Trophoblast cell (in vitro differentiated cells and primary cell): ENCODE measurements at regions not wholly inside any gene's neighbourhood (a gene's known extent, or its start where the extent isn't known, plus 50 kb on each side); places are given as distances from the start of the nearest gene placed in this dataset.

Experiments used
- DNase-seq, 2 donors: peaks; one replicate each; pipeline ENCODE4 v3.0.0-alpha.2; 2016
- H2AFZ ChIP-seq: 2 replicates; pipeline ENCODE4 v1.6.1; 2013; ENCODE audit warnings: low read length, moderate library complexity, mild to moderate bottlenecking; ENCODE audit not compliant: insufficient read depth, poor library complexity
- H2AK5ac ChIP-seq: 2 replicates; pipeline ENCODE4 v1.6.1; 2013; ENCODE audit warnings: mild to moderate bottlenecking, low read length
- H2BK120ac ChIP-seq: 2 replicates; pipeline ENCODE4 v1.6.1; 2013; ENCODE audit warnings: low read length, mild to moderate bottlenecking, moderate library complexity; ENCODE audit not compliant: insufficient read depth, poor library complexity
- H2BK12ac ChIP-seq: 2 replicates; pipeline ENCODE4 v1.6.1; 2013; ENCODE audit warnings: mild to moderate bottlenecking, low read length, moderate library complexity
- H2BK5ac ChIP-seq: 2 replicates; pipeline ENCODE4 v1.6.1; 2013; ENCODE audit warnings: low read length, low read depth, moderate library complexity, mild to moderate bottlenecking; ENCODE audit not compliant: poor library complexity
- H3K14ac ChIP-seq: 2 replicates; pipeline ENCODE4 v1.6.1; 2013; ENCODE audit warnings: mild to moderate bottlenecking, low read length
- H3K18ac ChIP-seq: 2 replicates; pipeline ENCODE4 v1.6.1; 2013; ENCODE audit warnings: mild to moderate bottlenecking, low read length
- H3K23ac ChIP-seq: 2 replicates; pipeline ENCODE4 v1.6.1; 2013; ENCODE audit warnings: low read length
- H3K27ac ChIP-seq: 2 replicates; pipeline ENCODE4 v1.5.1; 2013; ENCODE audit warnings: low read depth, mild to moderate bottlenecking, inconsistent platforms, low read length, moderate library complexity
- H3K27me3 ChIP-seq: 2 replicates; pipeline ENCODE4 v1.6.1; 2013; ENCODE audit warnings: inconsistent platforms, mild to moderate bottlenecking, low read length, moderate library complexity; ENCODE audit not compliant: insufficient read depth
- H3K36me3 ChIP-seq, 2 experiments: 1 replicate in 1 of 2; 2 replicates in 1 of 2; pipeline ENCODE4 v1.6.1; 2013; ENCODE audit warnings: low read length in 2 of 2, mild to moderate bottlenecking in 2 of 2, moderate library complexity in 1 of 2; ENCODE audit not compliant: insufficient read depth in 2 of 2, control insufficient read depth in 1 of 2
- H3K4ac ChIP-seq: 2 replicates; pipeline ENCODE4 v1.6.1; 2013; ENCODE audit warnings: low read depth, mild to moderate bottlenecking, low read length, moderate library complexity
- H3K4me1 ChIP-seq, 2 experiments: 1 replicate in 1 of 2; 2 replicates in 1 of 2; pipeline ENCODE4 v1.6.1; 2013; ENCODE audit warnings: low read length in 2 of 2, mild to moderate bottlenecking in 2 of 2, moderate library complexity in 1 of 2; ENCODE audit not compliant: insufficient read depth in 2 of 2, control insufficient read depth in 1 of 2
- H3K4me2 ChIP-seq: 2 replicates; pipeline ENCODE4 v1.6.1; 2013; ENCODE audit warnings: inconsistent platforms, mild to moderate bottlenecking, low read length, moderate library complexity
- H3K4me3 ChIP-seq: 2 replicates; pipeline ENCODE4 v1.5.1; 2013; ENCODE audit warnings: mild to moderate bottlenecking, low read depth, low read length, inconsistent platforms
- H3K79me1 ChIP-seq: one replicate; pipeline ENCODE4 v1.6.1; 2013; ENCODE audit warnings: low read length
- H3K79me2 ChIP-seq: 2 replicates; pipeline ENCODE4 v1.6.1; 2013; ENCODE audit warnings: low read length, mild to moderate bottlenecking; ENCODE audit not compliant: control insufficient read depth, insufficient read depth, poor library complexity
- H3K9ac ChIP-seq: 2 replicates; pipeline ENCODE4 v1.6.1; 2013; ENCODE audit warnings: mild to moderate bottlenecking, low read length
- H3K9me3 ChIP-seq: 2 replicates; pipeline ENCODE4 v1.6.1; 2013; ENCODE audit warnings: low read depth, mild to moderate bottlenecking, control low read depth, inconsistent platforms, low read length; ENCODE audit not compliant: insufficient read depth
- H4K12ac ChIP-seq: 2 replicates; pipeline ENCODE4 v1.6.1; 2013; ENCODE audit warnings: low read depth, mild to moderate bottlenecking, low read length, moderate library complexity
- H4K8ac ChIP-seq: 2 replicates; pipeline ENCODE4 v1.6.1; 2013; ENCODE audit warnings: low read depth, mild to moderate bottlenecking, low read length, moderate library complexity
- H4K91ac ChIP-seq: one replicate; pipeline ENCODE4 v1.6.1; 2013; ENCODE audit warnings: low read depth, mild to moderate bottlenecking, low read length, moderate library complexity
- WGBS: extraction: QIAGEN DNeasy Blood & Tissue Kit; methylation state at CpG from one replicate; pipeline ENCODE4 v1.1.7; 2013; ENCODE audit warnings: missing lambda C conversion rate; ENCODE audit not compliant: insufficient read length, insufficient coverage; ENCODE audit errors: extremely low coverage; 5-methylcytosine and 5-hydroxymethylcytosine counted together

GRCh38 chr5:6915574-6915973, 202.3 kb downstream of the TENT4A start:
- Histone ChIP-seq H2AK5ac (no peak overlapping the region), H3K14ac (no peak overlapping the region), H3K79me1 (no peaks in the 10 kb centered on the region), H4K8ac (no peak overlapping the region), H2BK120ac (no peak overlapping the region), H3K27me3 (no peaks in the 10 kb centered on the region), H2BK5ac (no peak overlapping the region), H2BK12ac (no peak overlapping the region), H2AFZ (no peak overlapping the region), H3K9me3 (peaks cover 3% of the 10 kb centered on the region), H3K23ac (no peak overlapping the region), H3K27ac (no peak overlapping the region), H3K79me2 (no peaks in the 10 kb centered on the region), H3K4me3 (no peak overlapping the region), H3K4me2 (no peak overlapping the region), H3K36me3 (no peaks in the 10 kb centered on the region), H4K91ac (no peak overlapping the region), H3K18ac (no peak overlapping the region), H4K12ac (no peak overlapping the region), H3K9ac (no peak overlapping the region), H3K4me1 (no peaks in the 10 kb centered on the region), H3K4ac (no peak overlapping the region)
- DNase-seq: no peak
- WGBS: no CpG with 5 or more reads among the region's 3 CpGs

GRCh38 chr5:6918255-6918654, 205.0 kb downstream of the TENT4A start:
- H4K91ac ChIP-seq: no peak overlapping the region
- no peak overlapping the region for H2BK12ac ChIP-seq
- no peak overlapping the region for H3K4ac ChIP-seq
- no peaks in the 10 kb centered on the region for H3K79me1 ChIP-seq
- no peak overlapping the region for H2BK120ac ChIP-seq
- H3K27ac ChIP-seq: no peak overlapping the region
- peaks cover 3% of the 10 kb centered on the region for H3K9me3 ChIP-seq
- no peak overlapping the region for H3K4me3 ChIP-seq
- no peaks in the 10 kb centered on the region for H3K27me3 ChIP-seq
- H3K36me3 ChIP-seq: no peaks in the 10 kb centered on the region
- H3K14ac ChIP-seq: no peak overlapping the region
- H3K23ac ChIP-seq: no peak overlapping the region
- no peak for DNase-seq
- no peaks in the 10 kb centered on the region for H3K4me1 ChIP-seq
- H2BK5ac ChIP-seq: no peak overlapping the region
- no peak overlapping the region for H2AFZ ChIP-seq
- no CpG with 5 or more reads among the region's 5 CpGs for WGBS
- no peak overlapping the region for H3K18ac ChIP-seq
- H2AK5ac ChIP-seq: no peak overlapping the region
- no peak overlapping the region for H3K4me2 ChIP-seq
- no peak overlapping the region for H4K12ac ChIP-seq
- H3K9ac ChIP-seq: no peak overlapping the region
- no peaks in the 10 kb centered on the region for H3K79me2 ChIP-seq
- H4K8ac ChIP-seq: no peak overlapping the region

GRCh38 chr5:6920628-6921256, 207.5 kb downstream of the TENT4A start:
- no peak overlapping the region for H4K91ac ChIP-seq
- H3K4me1 ChIP-seq: no peaks in the 10 kb centered on the region
- H3K4ac ChIP-seq: no peak overlapping the region
- no peak overlapping the region for H3K4me3 ChIP-seq
- no peaks in the 10 kb centered on the region for H3K36me3 ChIP-seq
- peaks cover 1% of the 10 kb centered on the region for H3K9me3 ChIP-seq
- no peak overlapping the region for H3K23ac ChIP-seq
- H3K79me1 ChIP-seq: no peaks in the 10 kb centered on the region
- H4K12ac ChIP-seq: no peak overlapping the region
- WGBS: no CpG with 5 or more reads among the region's 6 CpGs
- no peak overlapping the region for H3K18ac ChIP-seq
- no peaks in the 10 kb centered on the region for H3K27me3 ChIP-seq
- no peak overlapping the region for H2AFZ ChIP-seq
- H2BK5ac ChIP-seq: no peak overlapping the region
- no peak overlapping the region for H2BK120ac ChIP-seq
- no peaks in the 10 kb centered on the region for H3K79me2 ChIP-seq
- no peak for DNase-seq
- no peak overlapping the region for H3K27ac ChIP-seq
- no peak overlapping the region for H3K14ac ChIP-seq
- no peak overlapping the region for H2BK12ac ChIP-seq
- no peak overlapping the region for H2AK5ac ChIP-seq
- H3K4me2 ChIP-seq: no peak overlapping the region
- no peak overlapping the region for H4K8ac ChIP-seq
- no peak overlapping the region for H3K9ac ChIP-seq

GRCh38 chr5:6926491-6927038, 213.3 kb downstream of the TENT4A start:
- Histone ChIP-seq H3K4me2 (no peak overlapping the region), H2AFZ (no peak overlapping the region), H3K9ac (no peak overlapping the region), H3K36me3 (no peaks in the 10 kb centered on the region), H4K12ac (no peak overlapping the region), H2AK5ac (no peak overlapping the region), H2BK5ac (no peak overlapping the region), H2BK120ac (no peak overlapping the region), H3K18ac (no peak overlapping the region), H3K79me1 (no peaks in the 10 kb centered on the region), H3K14ac (no peak overlapping the region), H3K79me2 (no peaks in the 10 kb centered on the region), H4K91ac (no peak overlapping the region), H4K8ac (no peak overlapping the region), H3K23ac (no peak overlapping the region), H3K4ac (no peak overlapping the region), H3K27ac (no peak overlapping the region), H3K27me3 (no peaks in the 10 kb centered on the region), H3K9me3 (no peaks in the 10 kb centered on the region), H2BK12ac (no peak overlapping the region), H3K4me3 (no peak overlapping the region), H3K4me1 (no peaks in the 10 kb centered on the region)
- WGBS: no CpG with 5 or more reads among the region's 1 CpG
- DNase-seq: no peak
